Activated CD4-positive, alpha-beta T cell treated with anti-CD3 and anti-CD28 coated beads, Interleukin-10, Interleukin-2, amounts not matched to agents 100 ng/mL and 50 ng/mL, durations not matched to agents 16 hours and 8 hours (primary cell): ENCODE measurements at regions not wholly inside any gene's neighbourhood (a gene's known extent, or its start where the extent isn't known, plus 50 kb on each side); places are given as distances from the start of the nearest gene placed in this dataset.

ENCODE experiments used
- DNase-seq: peaks from one replicate; pipeline ENCODE4 v3.0.0-alpha.2; 2020

- no peak for DNase-seq
Observed at GRCh38 chr20:52552181-52552872, 360.7 kb upstream of the ZFP64 start.

GRCh38 chr20:52542131-52542530, 350.6 kb upstream of the ZFP64 start:
- no peak for DNase-seq

GRCh38 chr20:52540509-52540908, 348.9 kb upstream of the ZFP64 start:
- no peak for DNase-seq

GRCh38 chr20:52539891-52540290, 348.3 kb upstream of the ZFP64 start:
- DNase-seq: no peak

- no peak for DNase-seq
Observed at GRCh38 chr20:52536841-52537400, 345.3 kb upstream of the ZFP64 start.

- no peak for DNase-seq
Observed at GRCh38 chr20:52536040-52536439, 344.5 kb upstream of the ZFP64 start.

GRCh38 chr20:52534616-52535015, 343.0 kb upstream of the ZFP64 start:
- DNase-seq: no peak

GRCh38 chr20:52533401-52533800, 341.8 kb upstream of the ZFP64 start:
- no peak for DNase-seq

GRCh38 chr20:52532674-52533073, 341.1 kb upstream of the ZFP64 start:
- DNase-seq: no peak

GRCh38 chr20:52530571-52530970, 339.0 kb upstream of the ZFP64 start:
- DNase-seq: no peak

- DNase-seq: no peak
Observed at GRCh38 chr20:52529826-52530225, 338.2 kb upstream of the ZFP64 start.

- DNase-seq: no peak
Observed at GRCh38 chr20:52524861-52525260, 333.3 kb upstream of the ZFP64 start.

- DNase-seq: no peak
Observed at GRCh38 chr20:52518735-52519134, 327.2 kb upstream of the ZFP64 start.

GRCh38 chr20:52515877-52516276, 324.3 kb upstream of the ZFP64 start:
- DNase-seq: no peak

- no peak for DNase-seq
Observed at GRCh38 chr20:52500157-52500556, 308.6 kb upstream of the ZFP64 start.

- DNase-seq: no peak
Observed at GRCh38 chr20:52497731-52498130, 306.2 kb upstream of the ZFP64 start.

GRCh38 chr20:52496191-52496590, 304.6 kb upstream of the ZFP64 start:
- DNase-seq: no peak

GRCh38 chr20:52494244-52494643, 302.7 kb upstream of the ZFP64 start:
- DNase-seq: peak; percentile 42

GRCh38 chr20:52493171-52493721, 301.7 kb upstream of the ZFP64 start:
- peak; percentile 1 for DNase-seq

- no peak for DNase-seq
Observed at GRCh38 chr20:52490711-52491430, 299.3 kb upstream of the ZFP64 start.

GRCh38 chr20:52484438-52484837, 292.9 kb upstream of the ZFP64 start:
- no peak for DNase-seq

- DNase-seq: no peak
Observed at GRCh38 chr20:52483382-52483781, 291.8 kb upstream of the ZFP64 start.

GRCh38 chr20:52482044-52482443, 290.5 kb upstream of the ZFP64 start:
- DNase-seq: no peak

GRCh38 chr20:52481443-52481842, 289.9 kb upstream of the ZFP64 start:
- no peak for DNase-seq
